ENCODE measurements at regions not wholly inside any gene's neighbourhood (a gene's known extent, or its start where the extent isn't known, plus 50 kb on each side); places are given as distances from the start of the nearest gene placed in this dataset.
"Not testable (repeated sequence)": the region's sequence is repeated elsewhere in the genome, so short reads cannot be mapped to it uniquely, and the experiment has no call there.

GRCh38 chr6:112649853-112650252, 302.7 kb downstream of the RFPL4B start:
- no peak for DNase-seq (ENCODE audit: low read depth in 2 of 2)

GRCh38 chr6:112651239-112651638, 304.1 kb downstream of the RFPL4B start:
- no peak for DNase-seq (ENCODE audit: low read depth in 2 of 2)

GRCh38 chr6:112659912-112660311, 312.8 kb downstream of the RFPL4B start:
- no peak for DNase-seq (ENCODE audit: low read depth in 2 of 2)

GRCh38 chr6:112660626-112661025, 313.5 kb downstream of the RFPL4B start:
- DNase-seq (ENCODE audit: low read depth in 2 of 2), result no peak

GRCh38 chr6:112663698-112664097, 316.6 kb downstream of the RFPL4B start:
- DNase-seq (ENCODE audit: low read depth in 2 of 2), result no peak

GRCh38 chr6:112665114-112665513, 318.0 kb downstream of the RFPL4B start:
- no peak for DNase-seq (ENCODE audit: low read depth in 2 of 2)

- DNase-seq (ENCODE audit: low read depth in 2 of 2), result no peak
Observed at GRCh38 chr6:112665815-112666214, 318.7 kb downstream of the RFPL4B start.

GRCh38 chr6:112667427-112667826, 320.3 kb downstream of the RFPL4B start:
- no peak for DNase-seq (ENCODE audit: low read depth in 2 of 2)

GRCh38 chr6:112680091-112680490, 333.0 kb downstream of the RFPL4B start:
- no peak for DNase-seq (ENCODE audit: low read depth in 2 of 2)

- no peak for DNase-seq (ENCODE audit: low read depth in 2 of 2)
Observed at GRCh38 chr6:112682071-112682470, 334.9 kb downstream of the RFPL4B start.

- no peak for DNase-seq (ENCODE audit: low read depth in 2 of 2)
Observed at GRCh38 chr6:112683106-112683505, 336.0 kb downstream of the RFPL4B start.

- no peak for DNase-seq (ENCODE audit: low read depth in 2 of 2)
Observed at GRCh38 chr6:112683926-112684325, 336.8 kb downstream of the RFPL4B start.

- not testable (repeated sequence) for DNase-seq (ENCODE audit: low read depth in 2 of 2)
Observed at GRCh38 chr6:112685521-112686220, 338.5 kb downstream of the RFPL4B start.

GRCh38 chr6:112688487-112689165, 341.5 kb downstream of the RFPL4B start:
- not testable (repeated sequence) for DNase-seq (ENCODE audit: low read depth in 2 of 2)

- DNase-seq (ENCODE audit: low read depth in 2 of 2), result not testable (repeated sequence)
Observed at GRCh38 chr6:112689183-112689858, 342.2 kb downstream of the RFPL4B start.

GRCh38 chr6:112690497-112691202, 343.5 kb downstream of the RFPL4B start:
- no peak for DNase-seq (ENCODE audit: low read depth in 2 of 2)

GRCh38 chr6:112691289-112691688, 344.2 kb downstream of the RFPL4B start:
- no peak for DNase-seq (ENCODE audit: low read depth in 2 of 2)

- DNase-seq (ENCODE audit: low read depth in 2 of 2), result no peak
Observed at GRCh38 chr6:112695001-112695400, 347.9 kb downstream of the RFPL4B start.

GRCh38 chr6:112697265-112697664, 350.1 kb downstream of the RFPL4B start:
- no peak for DNase-seq (ENCODE audit: low read depth in 2 of 2)

GRCh38 chr6:112701201-112701600, 354.1 kb downstream of the RFPL4B start:
- DNase-seq (ENCODE audit: low read depth in 2 of 2), result no peak

GRCh38 chr6:112710710-112711109, 363.6 kb downstream of the RFPL4B start:
- DNase-seq (ENCODE audit: low read depth in 2 of 2), result no peak

- no peak for DNase-seq (ENCODE audit: low read depth in 2 of 2)
Observed at GRCh38 chr6:112713402-112713801, 366.3 kb downstream of the RFPL4B start.

Measured in activated CD4-positive, alpha-beta T cell treated with anti-CD3 and anti-CD28 coated beads for 24 hours (primary cell).